Hepatocyte (in vitro differentiated cells): ENCODE measurements at regions not wholly inside any gene's neighbourhood (a gene's known extent, or its start where the extent isn't known, plus 50 kb on each side); places are given as distances from the start of the nearest gene placed in this dataset.

Experiments used
- DNase-seq: peaks from one replicate; pipeline ENCODE4 v3.0.0-alpha.2; 2016; ENCODE audit warnings: low spot score
- H2AFZ ChIP-seq: fragments of 200-600 bp; sonication (generic); 2 replicates; pipeline ENCODE4 v1.6.0; 2016; ENCODE audit warnings: antibody characterized with exemption, mild to moderate bottlenecking
- H3K27ac ChIP-seq: fragments of 200-600 bp; sonication (generic); 2 replicates; pipeline ENCODE4 v1.5.1; 2016; ENCODE audit warnings: mild to moderate bottlenecking
- H3K27me3 ChIP-seq: fragments of 200-600 bp; sonication (generic); 2 replicates; pipeline ENCODE4 v1.6.1; 2016
- H3K36me3 ChIP-seq: fragments of 200-600 bp; sonication (generic); replicated peaks from 2 replicates; pipeline ENCODE4 v1.5.1; 2016; ENCODE audit warnings: low read depth; ENCODE audit not compliant: insufficient read depth
- H3K4me1 ChIP-seq: fragments of 200-600 bp; sonication (generic); 2 replicates; pipeline ENCODE4 v1.5.1; 2016; ENCODE audit warnings: mild to moderate bottlenecking, moderate library complexity; ENCODE audit not compliant: insufficient read depth
- H3K4me2 ChIP-seq: fragments of 200-600 bp; sonication (generic); 2 replicates; pipeline ENCODE4 v1.6.0; 2016
- H3K4me3 ChIP-seq: fragments of 200-600 bp; sonication (generic); 2 replicates; pipeline ENCODE4 v1.5.1; 2016; ENCODE audit warnings: mild to moderate bottlenecking
- H3K79me2 ChIP-seq: fragments of 200-600 bp; sonication (generic); 2 replicates; pipeline ENCODE4 v1.6.0; 2017; ENCODE audit warnings: mild to moderate bottlenecking
- H3K9me2 ChIP-seq: fragments of 200-600 bp; sonication (generic); replicated peaks from 2 replicates; pipeline ENCODE4 v1.6.0; 2017; ENCODE audit warnings: mild to moderate bottlenecking; ENCODE audit not compliant: insufficient read depth
- H3K9me3 ChIP-seq: fragments of 200-600 bp; sonication (generic); 2 replicates; pipeline ENCODE4 v1.5.1; 2016; ENCODE audit warnings: low read depth, mild to moderate bottlenecking
- H4K20me1 ChIP-seq: fragments of 200-600 bp; sonication (generic); 2 replicates; pipeline ENCODE4 v1.6.0; 2016; ENCODE audit warnings: mild to moderate bottlenecking; ENCODE audit not compliant: insufficient read depth, poor library complexity, severe bottlenecking
- EZH2 ChIP-seq: fragments of 200-600 bp; sonication (generic); IDR thresholded peaks from 2 replicates; pipeline ENCODE4 v1.6.1; 2016; ENCODE audit warnings: antibody characterized with exemption, mild to moderate bottlenecking, borderline replicate concordance
- EZH2phosphoT487 ChIP-seq: fragments of 200-600 bp; sonication (generic); IDR thresholded peaks from one replicate; pipeline ENCODE4 v1.6.1; 2018; ENCODE audit warnings: antibody characterized with exemption, mild to moderate bottlenecking, low read depth, moderate library complexity; ENCODE audit not compliant: unreplicated experiment, severe bottlenecking
- WGBS: methylation state at CpG from one replicate; pipeline ENCODE4 v1.1.6; 2016; ENCODE audit warnings: low lambda C conversion rate; ENCODE audit errors: missing lambda C conversion rate; 5-methylcytosine and 5-hydroxymethylcytosine counted together
- TF ChIP-seq, protein P1 (sequence below): fragments of 200-600 bp; sonication (generic); IDR thresholded peaks from 2 replicates; pipeline ENCODE4 v1.5.1; 2016; ENCODE audit warnings: antibody characterized with exemption, mild to moderate bottlenecking; ENCODE audit not compliant: poor library complexity

DNA sequence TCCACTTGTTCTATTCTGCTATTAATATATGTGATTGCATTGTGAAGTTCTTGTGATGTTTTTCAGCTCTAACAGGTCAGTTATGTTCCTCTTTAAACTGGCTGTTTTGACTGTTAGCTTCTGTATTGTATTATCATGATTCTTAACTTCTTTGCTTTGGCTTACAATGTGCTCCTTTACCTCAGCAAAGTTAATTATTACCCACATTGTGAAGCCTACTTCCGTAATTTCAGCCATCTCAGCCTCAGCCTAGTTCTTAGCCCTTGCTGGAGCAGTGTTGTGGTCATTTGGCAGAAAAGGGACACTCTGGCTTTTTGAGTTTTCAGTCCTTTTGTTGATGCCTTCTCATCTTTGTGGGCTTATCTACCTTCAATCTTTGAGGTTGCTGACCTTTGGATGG lies 440.2 kb downstream of the TBC1D32 start:
- Histone ChIP-seq H3K9me2 (no peaks in the 10 kb centered on the region), H3K4me2 (no peak overlapping the region), H3K36me3 (no peaks in the 10 kb centered on the region), H4K20me1 (no peaks in the 10 kb centered on the region), H3K79me2 (no peaks in the 10 kb centered on the region), H3K9me3 (no peaks in the 10 kb centered on the region), H3K27me3 (no peaks in the 10 kb centered on the region), H3K4me3 (no peak overlapping the region), H3K4me1 (no peaks in the 10 kb centered on the region), H2AFZ (no peak overlapping the region), H3K27ac (no peak overlapping the region)
- 50% methylated on average over 1 of the region's 1 CpG for WGBS
- DNase-seq, result no peak
- TF ChIP-seq EZH2 (no peak), EZH2phosphoT487 (no peak)
- TF ChIP-seq, protein P1, sequence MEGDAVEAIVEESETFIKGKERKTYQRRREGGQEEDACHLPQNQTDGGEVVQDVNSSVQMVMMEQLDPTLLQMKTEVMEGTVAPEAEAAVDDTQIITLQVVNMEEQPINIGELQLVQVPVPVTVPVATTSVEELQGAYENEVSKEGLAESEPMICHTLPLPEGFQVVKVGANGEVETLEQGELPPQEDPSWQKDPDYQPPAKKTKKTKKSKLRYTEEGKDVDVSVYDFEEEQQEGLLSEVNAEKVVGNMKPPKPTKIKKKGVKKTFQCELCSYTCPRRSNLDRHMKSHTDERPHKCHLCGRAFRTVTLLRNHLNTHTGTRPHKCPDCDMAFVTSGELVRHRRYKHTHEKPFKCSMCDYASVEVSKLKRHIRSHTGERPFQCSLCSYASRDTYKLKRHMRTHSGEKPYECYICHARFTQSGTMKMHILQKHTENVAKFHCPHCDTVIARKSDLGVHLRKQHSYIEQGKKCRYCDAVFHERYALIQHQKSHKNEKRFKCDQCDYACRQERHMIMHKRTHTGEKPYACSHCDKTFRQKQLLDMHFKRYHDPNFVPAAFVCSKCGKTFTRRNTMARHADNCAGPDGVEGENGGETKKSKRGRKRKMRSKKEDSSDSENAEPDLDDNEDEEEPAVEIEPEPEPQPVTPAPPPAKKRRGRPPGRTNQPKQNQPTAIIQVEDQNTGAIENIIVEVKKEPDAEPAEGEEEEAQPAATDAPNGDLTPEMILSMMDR, result no peak

DNA sequence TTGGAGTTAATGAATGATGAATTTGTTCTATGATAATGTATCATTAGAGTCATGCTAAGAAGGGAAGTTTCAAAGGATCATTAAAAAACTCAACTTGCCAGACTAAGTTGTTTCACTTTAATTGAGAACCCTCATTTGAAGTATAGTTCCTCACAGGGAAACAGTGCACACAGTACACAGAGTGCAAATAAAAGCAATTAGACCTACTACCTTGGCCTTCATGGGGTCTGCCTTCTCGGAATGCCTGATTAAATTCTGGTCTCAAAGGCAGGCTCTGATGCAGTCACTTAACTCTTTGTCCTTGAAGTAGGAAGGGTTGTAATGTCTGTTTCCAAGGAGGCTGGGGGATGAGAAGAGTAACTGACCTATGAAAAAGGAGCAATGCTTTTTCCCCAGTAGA lies 457.3 kb downstream of the TBC1D32 start:
- Histone ChIP-seq H3K4me3 (no peak overlapping the region), H3K4me2 (no peak overlapping the region), H3K4me1 (no peaks in the 10 kb centered on the region), H3K27ac (no peak overlapping the region), H3K79me2 (no peaks in the 10 kb centered on the region), H3K9me2 (no peaks in the 10 kb centered on the region), H2AFZ (no peak overlapping the region), H4K20me1 (no peaks in the 10 kb centered on the region), H3K27me3 (no peaks in the 10 kb centered on the region), H3K36me3 (no peaks in the 10 kb centered on the region), H3K9me3 (no peaks in the 10 kb centered on the region)
- TF ChIP-seq EZH2phosphoT487 (no peak), EZH2 (no peak)
- TF ChIP-seq, protein P1, result no peak
- WGBS, result 84% methylated on average over 1 of the region's 1 CpG
- DNase-seq, result no peak

DNA sequence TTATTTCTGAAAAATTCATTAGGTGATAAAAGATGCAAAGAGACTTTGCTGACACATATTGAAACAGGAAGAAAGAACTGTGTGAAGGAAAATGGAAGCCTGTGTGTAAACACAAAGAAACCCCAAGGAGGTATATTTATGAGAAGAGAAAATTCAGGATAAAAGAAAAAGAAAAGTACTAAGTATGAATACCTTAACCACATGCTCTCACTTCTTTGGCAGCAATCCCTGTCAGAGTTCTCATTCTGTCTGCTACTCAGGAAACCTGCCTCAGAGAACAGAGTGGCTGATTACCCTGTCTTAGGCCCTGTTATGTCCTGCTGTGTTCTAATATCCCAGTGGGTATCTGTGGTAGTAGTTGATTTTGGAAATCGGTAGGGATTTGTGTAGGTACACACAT lies 457.9 kb downstream of the TBC1D32 start:
- no peak for DNase-seq
- H3K27ac ChIP-seq, result no peak overlapping the region
- no peaks in the 10 kb centered on the region for H3K36me3 ChIP-seq
- H3K4me3 ChIP-seq, result no peak overlapping the region
- no peaks in the 10 kb centered on the region for H3K79me2 ChIP-seq
- no peaks in the 10 kb centered on the region for H3K9me2 ChIP-seq
- H4K20me1 ChIP-seq, result no peaks in the 10 kb centered on the region
- no peaks in the 10 kb centered on the region for H3K4me1 ChIP-seq
- H3K9me3 ChIP-seq, result no peaks in the 10 kb centered on the region
- no peaks in the 10 kb centered on the region for H3K27me3 ChIP-seq
- no peak overlapping the region for H3K4me2 ChIP-seq
- WGBS, result 88% methylated on average over 1 of the region's 1 CpG
- H2AFZ ChIP-seq, result no peak overlapping the region
- no peak for TF ChIP-seq EZH2phosphoT487
- no peak for TF ChIP-seq EZH2
- TF ChIP-seq, protein P1, result no peak

DNA sequence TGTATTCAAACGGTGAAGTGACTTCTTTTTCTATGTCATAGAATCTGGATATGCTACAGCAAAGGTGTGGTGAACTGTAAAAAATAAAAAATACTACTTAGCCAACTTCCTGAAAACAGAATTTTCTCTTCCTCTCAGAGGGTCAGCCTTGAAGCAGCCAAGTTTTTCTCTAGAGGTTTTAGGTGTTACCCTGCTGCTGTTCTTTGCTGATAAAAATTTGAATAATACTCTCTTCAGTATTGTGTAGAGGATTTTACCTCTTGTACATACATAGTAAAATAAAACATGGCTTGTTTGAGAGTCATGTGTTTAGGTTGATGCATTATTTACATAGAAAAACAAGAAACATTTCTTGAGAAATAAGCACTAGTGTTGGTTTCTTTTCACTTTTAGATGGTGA lies 458.4 kb downstream of the TBC1D32 start:
- Histone ChIP-seq H3K9me3 (no peaks in the 10 kb centered on the region), H3K4me1 (no peaks in the 10 kb centered on the region), H3K36me3 (no peaks in the 10 kb centered on the region), H2AFZ (no peak overlapping the region), H3K27ac (no peak overlapping the region), H4K20me1 (no peaks in the 10 kb centered on the region), H3K9me2 (no peaks in the 10 kb centered on the region), H3K27me3 (no peaks in the 10 kb centered on the region), H3K4me3 (no peak overlapping the region), H3K4me2 (no peak overlapping the region), H3K79me2 (no peaks in the 10 kb centered on the region)
- DNase-seq, result no peak
- TF ChIP-seq EZH2phosphoT487 (no peak), EZH2 (no peak)
- TF ChIP-seq, protein P1, result no peak
- WGBS, result 66% methylated on average over 1 of the region's 1 CpG
